ENCODE measurements at regions not wholly inside any gene's neighbourhood (a gene's known extent, or its start where the extent isn't known, plus 50 kb on each side); places are given as distances from the start of the nearest gene placed in this dataset.

DNA sequence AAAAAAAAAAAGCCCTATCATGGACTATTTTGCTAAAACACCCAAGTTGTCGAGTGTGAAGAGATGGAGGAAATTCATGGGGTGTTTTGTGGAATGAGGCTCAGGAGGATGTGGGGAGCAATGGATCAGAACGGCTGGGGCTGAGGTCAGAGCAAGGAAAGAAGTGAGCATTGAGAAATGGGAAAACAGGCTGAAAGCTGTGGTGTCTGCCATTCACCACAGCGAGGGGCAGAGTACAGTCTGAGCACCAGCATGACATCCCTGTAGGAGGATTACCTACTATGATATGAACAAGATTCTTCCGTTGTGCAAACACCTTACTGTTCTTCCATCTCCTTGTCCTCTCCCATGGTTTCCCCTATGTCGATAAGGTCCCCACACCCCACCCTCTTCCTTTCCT is 193.1 kb downstream of the TMEM114 start:
- H3K9me3 Mint-ChIP-seq = no peaks in the 10 kb centered on the region
- no peak for DNase-seq
- ATAC-seq (ENCODE audit: low read depth) = no peak
- intact Hi-C loops (cut with micrococcal nuclease) = no loop called here
- H3K4me3 Mint-ChIP-seq = no peak overlapping the region
- ChIA-PET CTCF (no interaction called here), POLR2A (no interaction called here)
- no peak for TF ChIP-seq CTCF (IDR thresholded peaks at IDR 0.05)
- no peaks in the 10 kb centered on the region for H3K27me3 Mint-ChIP-seq
- no peak overlapping the region for H3K27ac Mint-ChIP-seq
- H3K36me3 Mint-ChIP-seq (ENCODE audit: low read depth) = no peaks in the 10 kb centered on the region
- H3K4me1 Mint-ChIP-seq = no peaks in the 10 kb centered on the region

GRCh38 chr16:8396463-8396862 is 193.8 kb downstream of the TMEM114 start:
- no peak overlapping the region for H3K4me3 Mint-ChIP-seq
- H3K27ac Mint-ChIP-seq = no peak overlapping the region
- H3K9me3 Mint-ChIP-seq = no peaks in the 10 kb centered on the region
- H3K36me3 Mint-ChIP-seq (ENCODE audit: low read depth) = no peaks in the 10 kb centered on the region
- H3K4me1 Mint-ChIP-seq = no peaks in the 10 kb centered on the region
- ATAC-seq (ENCODE audit: low read depth) = no peak
- DNase-seq = no peak
- ChIA-PET CTCF (no interaction called here), POLR2A (no interaction called here)
- no peak for TF ChIP-seq CTCF (IDR thresholded peaks at IDR 0.05)
- H3K27me3 Mint-ChIP-seq = no peaks in the 10 kb centered on the region
- intact Hi-C loops (cut with micrococcal nuclease) = no loop called here

- H3K4me3 Mint-ChIP-seq = no peak overlapping the region
- no peak for TF ChIP-seq CTCF (IDR thresholded peaks at IDR 0.05)
- H3K27ac Mint-ChIP-seq = no peak overlapping the region
- ChIA-PET CTCF (no interaction called here), POLR2A (no interaction called here)
- no peaks in the 10 kb centered on the region for H3K27me3 Mint-ChIP-seq
- intact Hi-C loops (cut with micrococcal nuclease) = no loop called here
- ATAC-seq (ENCODE audit: low read depth) = no peak
- DNase-seq = no peak
- H3K4me1 Mint-ChIP-seq = no peaks in the 10 kb centered on the region
- H3K9me3 Mint-ChIP-seq = peaks cover 7% of the 10 kb centered on the region
- H3K36me3 Mint-ChIP-seq (ENCODE audit: low read depth) = no peaks in the 10 kb centered on the region
These were observed 199.1 kb downstream of the TMEM114 start for GRCh38 chr16:8391257-8391656.

DNA sequence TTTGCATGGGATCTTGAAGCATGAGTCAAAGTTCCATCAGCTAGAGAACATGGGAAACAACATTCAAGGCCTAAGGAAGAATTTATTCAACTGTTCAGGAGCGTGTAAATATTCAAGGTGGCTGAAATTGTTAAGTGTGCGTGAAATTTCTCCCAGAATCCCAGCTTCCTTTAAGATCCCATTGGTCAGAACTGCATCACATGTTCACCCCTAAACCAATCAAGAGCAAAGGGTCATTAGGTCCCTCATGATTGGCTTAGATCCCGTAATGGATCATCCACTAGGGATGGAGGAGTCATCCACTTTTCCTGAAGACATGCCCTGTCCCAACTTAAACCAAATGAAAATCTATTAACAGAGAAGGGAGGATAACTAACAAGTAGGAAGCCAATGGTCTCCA is 201.6 kb downstream of the TMEM114 start:
- Mint-ChIP-seq H3K27ac (no peak overlapping the region), H3K9me3 (peaks cover 7% of the 10 kb centered on the region), H3K4me3 (no peak overlapping the region), H3K4me1 (no peaks in the 10 kb centered on the region), H3K27me3 (no peaks in the 10 kb centered on the region), H3K36me3 (ENCODE audit: low read depth) (no peaks in the 10 kb centered on the region)
- CTCF ChIA-PET = no interaction called here
- ATAC-seq (ENCODE audit: low read depth) = no peak
- intact Hi-C loops (cut with micrococcal nuclease) = loop anchor here (10.0 kb wide), 1 partner anchor 1526 kb away; no protein-coding TSS in a partner anchor
- POLR2A ChIA-PET = no interaction called here
- no peak for TF ChIP-seq CTCF (IDR thresholded peaks at IDR 0.05)
- DNase-seq = no peak

DNA sequence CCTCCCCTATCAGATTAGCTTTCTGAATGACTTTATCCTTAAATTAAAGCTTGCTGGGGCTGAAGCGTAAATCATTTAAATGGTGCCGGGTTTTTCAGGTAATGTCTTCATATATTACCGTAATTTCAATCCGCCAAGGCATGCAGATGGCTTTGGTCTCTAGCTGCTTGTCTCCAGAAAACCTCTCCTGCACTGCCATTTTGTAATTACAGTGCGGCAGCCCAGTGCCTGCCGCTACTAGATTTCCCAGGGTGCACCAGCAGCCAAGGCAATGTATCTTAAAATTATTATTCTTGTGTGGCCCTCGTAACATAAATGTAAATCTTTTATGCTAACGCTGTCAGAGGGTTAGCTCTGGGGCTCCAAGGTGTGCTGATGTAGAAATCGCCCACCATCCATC is 208.5 kb downstream of the TMEM114 start:
- no peak overlapping the region for H3K4me3 Mint-ChIP-seq
- ChIA-PET CTCF (no interaction called here), POLR2A (no interaction called here)
- no peak for ATAC-seq (ENCODE audit: low read depth)
- no peaks in the 10 kb centered on the region for H3K27me3 Mint-ChIP-seq
- no peaks in the 10 kb centered on the region for H3K36me3 Mint-ChIP-seq (ENCODE audit: low read depth)
- no peak overlapping the region for H3K27ac Mint-ChIP-seq
- no peak for TF ChIP-seq CTCF (IDR thresholded peaks at IDR 0.05)
- no peak for DNase-seq
- intact Hi-C loops (cut with micrococcal nuclease) = loop anchor here (10.0 kb wide), 1 partner anchor 1533 kb away; no protein-coding TSS in a partner anchor
- no peaks in the 10 kb centered on the region for H3K4me1 Mint-ChIP-seq
- H3K9me3 Mint-ChIP-seq = peaks cover 2% of the 10 kb centered on the region

Measured in activated B cell treated with CpG ODN at 0.5 μM for 24 hours (primary cell).